Stimulated activated CD4-positive, alpha-beta T cell treated with anti-CD3 and anti-CD28 coated beads, Interleukin-4, amount 100 ng/mL, for 4 hours (primary cell): ENCODE measurements at regions not wholly inside any gene's neighbourhood (a gene's known extent, or its start where the extent isn't known, plus 50 kb on each side); places are given as distances from the start of the nearest gene placed in this dataset.

Experiments
- DNase-seq, 2 experiments: peaks; one replicate each; pipeline ENCODE4 v3.0.0-alpha.2; 2020

DNA sequence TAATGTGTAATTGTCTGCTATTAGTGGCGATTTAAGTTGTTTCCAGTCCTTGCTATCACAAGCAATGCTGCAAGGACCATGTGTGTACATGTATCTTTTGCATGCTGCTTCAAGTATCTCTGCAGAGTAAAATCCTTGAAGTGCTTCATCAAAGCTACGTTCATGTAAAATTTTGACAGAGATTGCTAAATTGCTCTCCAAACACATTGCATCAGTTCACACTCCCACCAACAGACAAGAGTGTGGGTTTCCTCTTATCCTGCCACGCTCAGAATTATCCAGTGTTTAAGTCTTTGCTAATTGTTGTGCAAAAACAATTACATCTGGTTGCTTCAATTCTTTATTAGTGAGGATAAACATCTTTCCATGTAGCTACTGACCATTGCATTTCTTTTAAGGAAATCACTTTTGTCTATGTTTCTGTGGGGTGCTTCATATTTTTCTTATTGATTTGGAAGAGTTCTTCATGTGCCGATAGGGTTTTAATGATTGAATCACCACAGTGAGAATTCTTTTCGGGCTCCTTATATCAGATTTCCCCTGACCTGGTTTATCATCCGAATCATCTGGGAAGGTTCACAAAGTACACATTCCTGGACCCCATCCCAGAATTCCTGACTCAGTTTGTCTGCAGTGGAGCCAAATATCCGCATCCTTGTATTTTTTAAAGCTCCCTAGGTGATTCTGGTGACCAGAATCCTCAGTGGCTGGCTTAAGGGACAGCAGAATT lies 56.3 kb upstream of the GALNT2 start:
- no peak for DNase-seq

GRCh38 chr1:230011333-230012092 lies 55.5 kb upstream of the GALNT2 start:
- no peak for DNase-seq

GRCh38 chr1:230012093-230012393 lies 55.0 kb upstream of the GALNT2 start:
- DNase-seq = no peak

- DNase-seq = no peak
These were observed 54.3 kb upstream of the GALNT2 start for GRCh38 chr1:230012741-230013140.

DNA sequence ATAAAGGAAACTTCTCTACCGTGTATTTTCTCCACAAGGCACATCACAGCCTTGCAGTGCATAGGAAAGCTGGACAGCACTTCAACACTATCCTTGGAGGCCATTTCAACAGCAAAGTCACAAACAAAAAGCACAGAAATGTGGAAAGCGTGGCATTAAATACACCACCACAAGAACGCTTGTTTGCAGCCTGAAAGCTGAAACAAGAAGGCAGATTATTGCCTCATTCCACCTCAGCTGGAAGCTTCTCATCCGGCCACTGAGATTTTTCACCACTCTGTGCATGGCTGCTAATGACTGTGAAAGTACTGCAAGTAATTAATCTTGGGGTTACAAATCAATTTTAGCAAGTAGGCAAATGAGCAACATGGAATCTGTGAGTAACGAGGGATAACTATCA lies 50.9 kb upstream of the GALNT2 start:
- DNase-seq = no peak
